ENCODE measurements at regions not wholly inside any gene's neighbourhood (a gene's known extent, or its start where the extent isn't known, plus 50 kb on each side); places are given as distances from the start of the nearest gene placed in this dataset.

DNA sequence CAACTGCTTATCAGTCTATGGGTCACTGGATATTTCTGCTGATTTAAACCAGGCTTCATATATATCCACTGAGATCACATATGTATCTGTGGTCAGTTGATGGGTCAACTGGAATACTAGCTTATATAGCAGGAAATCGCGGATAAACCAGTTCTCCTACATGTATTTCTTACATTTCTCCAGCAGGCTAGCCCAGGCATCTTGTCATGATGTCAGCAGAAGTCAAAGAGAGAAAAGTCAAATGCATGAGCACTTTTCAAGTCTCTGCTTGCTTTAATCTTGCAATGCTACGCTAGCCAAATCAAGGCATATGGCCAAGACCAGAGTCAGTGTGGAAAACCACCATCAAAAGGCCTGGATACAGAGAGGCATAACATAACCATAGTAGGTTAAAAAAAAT, 1008.8 kb upstream of the DIAPH2 start:
- in situ Hi-C loops (cut with HindIII; ENCODE audit: extremely low pct_ligation_motif_present, low pct_unique_long_range_greater_than_20kb) (no loop called here), intact Hi-C loops (cut with micrococcal nuclease; ENCODE audit: unreplicated experiment) (no loop called here)
- Histone ChIP-seq H3K27ac (ENCODE audit: extremely low read length, insufficient read depth, low read length) (no peak overlapping the region), H3K4me3 (replicated peaks in 1 of 3; ENCODE audit: insufficient read depth in 1 of 3, low read depth in 2 of 3, low read length in 3 of 3) (no peak overlapping the region), H3K9ac (ENCODE audit: insufficient read depth, low read depth, low read length) (no peak overlapping the region), H3K79me2 (ENCODE audit: insufficient read depth, low read length) (no peaks in the 10 kb centered on the region), H2AFZ (ENCODE audit: low read length) (no peak overlapping the region), H3K9me3 (ENCODE audit: low read length) (no peaks in the 10 kb centered on the region), H4K20me1 (ENCODE audit: insufficient read depth, low read length) (no peaks in the 10 kb centered on the region), H3K36me3 (replicated peaks in 1 of 2; ENCODE audit: control insufficient read depth in 1 of 2, insufficient read depth in 2 of 2, low read length in 2 of 2) (no peaks in the 10 kb centered on the region), H3K27me3 (ENCODE audit: control insufficient read depth in 1 of 2, insufficient read depth in 2 of 2, low read length in 2 of 2) (no peaks in the 10 kb centered on the region), H3K4me1 (ENCODE audit: insufficient read depth, low read length) (no peaks in the 10 kb centered on the region), H3K4me2 (ENCODE audit: low read depth, low read length) (no peak overlapping the region)
- ATAC-seq (no peak), FAIRE-seq (no peak), DNase-seq (ENCODE audit: low spot score) (no peak)
- TF ChIP-seq JUNB (CRISPR knock-in tag; IDR thresholded peaks at IDR 0.05; ENCODE audit: borderline replicate concordance) = no peak
- TF ChIP-seq ZNF446 (CRISPR knock-in tag; IDR thresholded peaks at IDR 0.05) = no peak
- TF ChIP-seq ZNF30 (CRISPR knock-in tag; IDR thresholded peaks at IDR 0.05) = no peak
- no TSS peak for BruUV-seq (replicated peaks)
- ChIA-PET CTCF (ENCODE audit: low intra/inter-chr PET ratio, low total read pairs) (no interaction called here), POLR2A (no interaction called here)
- WGBS (ENCODE audit: low lambda C conversion rate) = 0% methylated on average over 3 of the region's 3 CpGs

GRCh38 chrX:95678679-95679078, 1006.0 kb upstream of the DIAPH2 start:
- H3K27me3 ChIP-seq (ENCODE audit: control insufficient read depth in 1 of 2, insufficient read depth in 2 of 2, low read length in 2 of 2) = no peaks in the 10 kb centered on the region
- no peak overlapping the region for H3K4me3 ChIP-seq (replicated peaks in 1 of 3; ENCODE audit: insufficient read depth in 1 of 3, low read depth in 2 of 3, low read length in 3 of 3)
- H3K36me3 ChIP-seq (replicated peaks in 1 of 2; ENCODE audit: control insufficient read depth in 1 of 2, insufficient read depth in 2 of 2, low read length in 2 of 2) = no peaks in the 10 kb centered on the region
- no peak overlapping the region for H3K27ac ChIP-seq (ENCODE audit: extremely low read length, insufficient read depth, low read length)
- H3K9ac ChIP-seq (ENCODE audit: insufficient read depth, low read depth, low read length) = no peak overlapping the region
- ATAC-seq = no peak
- ChIA-PET CTCF (ENCODE audit: low intra/inter-chr PET ratio, low total read pairs) (no interaction called here), POLR2A (no interaction called here)
- 0% methylated on average over 2 of the region's 4 CpGs for whole genome bisulfite sequencing (ENCODE audit: low lambda C conversion rate)
- no TSS peak for BruUV-seq (replicated peaks)
- H3K79me2 ChIP-seq (ENCODE audit: insufficient read depth, low read length) = no peaks in the 10 kb centered on the region
- H3K9me3 ChIP-seq (ENCODE audit: low read length) = no peaks in the 10 kb centered on the region
- DNase-seq (ENCODE audit: low spot score) = no peak
- no peaks in the 10 kb centered on the region for H4K20me1 ChIP-seq (ENCODE audit: insufficient read depth, low read length)
- no peak overlapping the region for H2AFZ ChIP-seq (ENCODE audit: low read length)
- no peak overlapping the region for H3K4me2 ChIP-seq (ENCODE audit: low read depth, low read length)
- no peaks in the 10 kb centered on the region for H3K4me1 ChIP-seq (ENCODE audit: insufficient read depth, low read length)
- no peak for FAIRE-seq
- in situ Hi-C loops (cut with HindIII; ENCODE audit: extremely low pct_ligation_motif_present, low pct_unique_long_range_greater_than_20kb) (no loop called here), intact Hi-C loops (cut with micrococcal nuclease; ENCODE audit: unreplicated experiment) (no loop called here)
- TF ChIP-seq ZNF841 (CRISPR knock-in tag; IDR thresholded peaks at IDR 0.05; ENCODE audit: borderline replicate concordance) = no peak
- no peak for TF ChIP-seq RFX3 (CRISPR knock-in tag; IDR thresholded peaks at IDR 0.05)
- no peak for TF ChIP-seq KAT7 (CRISPR knock-in tag; IDR thresholded peaks at IDR 0.05; ENCODE audit: borderline replicate concordance)
- TF ChIP-seq, protein P1, sequence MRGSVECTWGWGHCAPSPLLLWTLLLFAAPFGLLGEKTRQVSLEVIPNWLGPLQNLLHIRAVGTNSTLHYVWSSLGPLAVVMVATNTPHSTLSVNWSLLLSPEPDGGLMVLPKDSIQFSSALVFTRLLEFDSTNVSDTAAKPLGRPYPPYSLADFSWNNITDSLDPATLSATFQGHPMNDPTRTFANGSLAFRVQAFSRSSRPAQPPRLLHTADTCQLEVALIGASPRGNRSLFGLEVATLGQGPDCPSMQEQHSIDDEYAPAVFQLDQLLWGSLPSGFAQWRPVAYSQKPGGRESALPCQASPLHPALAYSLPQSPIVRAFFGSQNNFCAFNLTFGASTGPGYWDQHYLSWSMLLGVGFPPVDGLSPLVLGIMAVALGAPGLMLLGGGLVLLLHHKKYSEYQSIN (CRISPR knock-in tag; IDR thresholded peaks at IDR 0.05; ENCODE audit: borderline replicate concordance) = no peak
- no peak for TF ChIP-seq ZNF317 (CRISPR knock-in tag; IDR thresholded peaks at IDR 0.05)
- no peak for TF ChIP-seq THRA (CRISPR knock-in tag; IDR thresholded peaks at IDR 0.05; ENCODE audit: borderline replicate concordance)
- no peak for TF ChIP-seq ZNF530 (CRISPR knock-in tag; IDR thresholded peaks at IDR 0.05; ENCODE audit: low read depth)
- no peak for TF ChIP-seq ZNF660 (CRISPR knock-in tag; IDR thresholded peaks at IDR 0.05; ENCODE audit: borderline replicate concordance, low read depth)
- no peak for TF ChIP-seq SRSF4 (IDR thresholded peaks at IDR 0.05; ENCODE audit: low read depth, low read length, poor library complexity, severe bottlenecking)
- TF ChIP-seq ATF5 (CRISPR knock-in tag; IDR thresholded peaks at IDR 0.05; ENCODE audit: low read depth) = no peak
- TF ChIP-seq ZC3H13 (CRISPR knock-in tag; IDR thresholded peaks at IDR 0.05) = no peak
- no peak for TF ChIP-seq ESRRA (CRISPR knock-in tag; IDR thresholded peaks at IDR 0.05; ENCODE audit: low read depth)
- no peak for TF ChIP-seq MAFK (conservative IDR thresholded peaks at IDR 0.05 in 1 of 2, IDR thresholded peaks at IDR 0.05 in 1 of 2; ENCODE audit: low read length in 2 of 2)
- no peak for TF ChIP-seq RARG (CRISPR knock-in tag; IDR thresholded peaks at IDR 0.05; ENCODE audit: low read depth)
- TF ChIP-seq HDAC1 (CRISPR knock-in tag; IDR thresholded peaks at IDR 0.05) = no peak

All from HepG2 (cell line).